DOHH2 (cell line): ENCODE measurements at regions not wholly inside any gene's neighbourhood (a gene's known extent, or its start where the extent isn't known, plus 50 kb on each side); places are given as distances from the start of the nearest gene placed in this dataset.

Source experiments
- EZH2phosphoT487 ChIP-seq: fragments of 200-600 bp; sonication (generic); IDR thresholded peaks from 2 replicates; pipeline ENCODE4 v1.6.1; 2017; ENCODE audit warnings: borderline replicate concordance, mild to moderate bottlenecking, antibody characterized with exemption, low read length, moderate library complexity, mixed read lengths
- TF ChIP-seq, protein P1 (sequence below): fragments of 200-600 bp; sonication (generic); IDR thresholded peaks from one replicate; pipeline ENCODE4 v1.5.1; 2014; ENCODE audit warnings: antibody characterized with exemption, mild to moderate bottlenecking, low read depth, low read length; ENCODE audit not compliant: poor library complexity, severe bottlenecking

DNA sequence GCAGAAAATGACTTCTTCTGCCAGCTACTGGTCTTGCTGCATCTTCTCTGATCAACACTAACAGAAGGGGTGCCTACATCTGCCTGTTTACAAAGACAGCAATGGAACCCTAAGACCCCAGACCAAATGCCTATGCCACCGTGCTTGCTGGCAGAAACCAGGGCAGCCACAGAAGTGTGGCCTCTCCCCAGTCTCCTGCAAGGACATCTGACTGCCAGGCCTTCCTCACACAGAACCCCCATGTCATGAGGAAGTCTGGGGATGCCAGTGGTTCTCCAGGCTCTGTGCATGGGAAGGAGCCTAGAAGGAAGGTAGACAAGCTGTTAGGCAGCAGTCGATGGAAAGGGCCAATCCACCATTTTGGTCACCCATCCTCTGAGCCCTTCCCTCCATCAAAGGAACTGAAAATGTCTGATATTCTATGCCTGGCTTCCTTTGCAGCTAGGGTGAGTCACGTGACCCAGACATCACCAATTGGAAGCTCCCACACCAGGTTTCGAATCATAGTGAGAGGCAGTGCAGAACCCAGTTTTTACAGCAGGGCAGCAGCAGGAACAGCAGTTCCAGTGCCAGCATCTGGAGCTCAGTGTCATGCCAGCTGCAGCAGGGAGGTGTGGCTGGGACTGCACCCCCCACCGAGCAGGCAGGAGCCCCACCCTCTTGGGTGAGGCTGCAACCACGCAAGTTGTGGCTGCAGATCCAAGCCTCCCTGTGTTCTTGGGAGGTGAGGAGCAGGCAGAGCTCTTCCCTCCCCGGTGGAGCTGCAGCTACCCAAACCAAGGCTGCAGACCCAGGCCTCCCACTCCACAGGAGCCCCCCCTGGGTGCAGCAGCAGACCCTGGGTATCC is 123.4 kb downstream of the OLFM1 start:
- TF ChIP-seq, protein P1, sequence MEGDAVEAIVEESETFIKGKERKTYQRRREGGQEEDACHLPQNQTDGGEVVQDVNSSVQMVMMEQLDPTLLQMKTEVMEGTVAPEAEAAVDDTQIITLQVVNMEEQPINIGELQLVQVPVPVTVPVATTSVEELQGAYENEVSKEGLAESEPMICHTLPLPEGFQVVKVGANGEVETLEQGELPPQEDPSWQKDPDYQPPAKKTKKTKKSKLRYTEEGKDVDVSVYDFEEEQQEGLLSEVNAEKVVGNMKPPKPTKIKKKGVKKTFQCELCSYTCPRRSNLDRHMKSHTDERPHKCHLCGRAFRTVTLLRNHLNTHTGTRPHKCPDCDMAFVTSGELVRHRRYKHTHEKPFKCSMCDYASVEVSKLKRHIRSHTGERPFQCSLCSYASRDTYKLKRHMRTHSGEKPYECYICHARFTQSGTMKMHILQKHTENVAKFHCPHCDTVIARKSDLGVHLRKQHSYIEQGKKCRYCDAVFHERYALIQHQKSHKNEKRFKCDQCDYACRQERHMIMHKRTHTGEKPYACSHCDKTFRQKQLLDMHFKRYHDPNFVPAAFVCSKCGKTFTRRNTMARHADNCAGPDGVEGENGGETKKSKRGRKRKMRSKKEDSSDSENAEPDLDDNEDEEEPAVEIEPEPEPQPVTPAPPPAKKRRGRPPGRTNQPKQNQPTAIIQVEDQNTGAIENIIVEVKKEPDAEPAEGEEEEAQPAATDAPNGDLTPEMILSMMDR = no peak
- TF ChIP-seq EZH2phosphoT487 = no peak
